Mammary epithelial cell (primary cell): ENCODE measurements at regions not wholly inside any gene's neighbourhood (a gene's known extent, or its start where the extent isn't known, plus 50 kb on each side); places are given as distances from the start of the nearest gene placed in this dataset.

Source experiments
- CTCF ChIP-seq, 2 donors: IDR thresholded peaks in 1 of 2; conservative IDR thresholded peaks in 1 of 2; 2 replicates each; pipeline ENCODE4 v1.5.1; 2011 to 2012; ENCODE audit warnings: inconsistent platforms in 2 of 2, low read length in 2 of 2, mild to moderate bottlenecking in 2 of 2, control low read depth in 1 of 2, low read depth in 1 of 2; ENCODE audit not compliant: insufficient read depth in 1 of 2; ENCODE audit errors: extremely low read depth in 1 of 2
- EZH2 ChIP-seq: IDR thresholded peaks from 2 replicates; pipeline ENCODE4 v1.6.1; 2012; ENCODE audit warnings: low read length, inconsistent platforms, borderline replicate concordance

- no peak for TF ChIP-seq CTCF (conservative IDR thresholded peaks at IDR 0.05 in 1 of 2, IDR thresholded peaks at IDR 0.05 in 1 of 2; ENCODE audit: extremely low read depth in 1 of 2, insufficient read depth in 1 of 2, low read depth in 1 of 2, low read length in 2 of 2)
- no peak for TF ChIP-seq EZH2
These were observed 90.9 kb upstream of the PREP start for GRCh38 chr6:105493736-105494135.
